OCI-LY1 (cell line): ENCODE measurements at regions not wholly inside any gene's neighbourhood (a gene's known extent, or its start where the extent isn't known, plus 50 kb on each side); places are given as distances from the start of the nearest gene placed in this dataset.

ENCODE experiments used
- EZH2 ChIP-seq: fragments of 200-600 bp; sonication (generic), shearing (Covaris generic); IDR thresholded peaks from 2 replicates; pipeline ENCODE4 v1.8.0; 2017; ENCODE audit warnings: borderline replicate concordance, mixed run types, mild to moderate bottlenecking, antibody characterized with exemption, low read length, moderate library complexity, mixed read lengths
- TF ChIP-seq, protein P1 (sequence below): fragments of 200-600 bp; sonication (generic), shearing (Covaris generic); IDR thresholded peaks from 2 replicates; pipeline ENCODE4 v1.5.1; 2017; ENCODE audit warnings: mild to moderate bottlenecking, antibody characterized with exemption, low read length, moderate library complexity, mixed read lengths

- TF ChIP-seq, protein P1, sequence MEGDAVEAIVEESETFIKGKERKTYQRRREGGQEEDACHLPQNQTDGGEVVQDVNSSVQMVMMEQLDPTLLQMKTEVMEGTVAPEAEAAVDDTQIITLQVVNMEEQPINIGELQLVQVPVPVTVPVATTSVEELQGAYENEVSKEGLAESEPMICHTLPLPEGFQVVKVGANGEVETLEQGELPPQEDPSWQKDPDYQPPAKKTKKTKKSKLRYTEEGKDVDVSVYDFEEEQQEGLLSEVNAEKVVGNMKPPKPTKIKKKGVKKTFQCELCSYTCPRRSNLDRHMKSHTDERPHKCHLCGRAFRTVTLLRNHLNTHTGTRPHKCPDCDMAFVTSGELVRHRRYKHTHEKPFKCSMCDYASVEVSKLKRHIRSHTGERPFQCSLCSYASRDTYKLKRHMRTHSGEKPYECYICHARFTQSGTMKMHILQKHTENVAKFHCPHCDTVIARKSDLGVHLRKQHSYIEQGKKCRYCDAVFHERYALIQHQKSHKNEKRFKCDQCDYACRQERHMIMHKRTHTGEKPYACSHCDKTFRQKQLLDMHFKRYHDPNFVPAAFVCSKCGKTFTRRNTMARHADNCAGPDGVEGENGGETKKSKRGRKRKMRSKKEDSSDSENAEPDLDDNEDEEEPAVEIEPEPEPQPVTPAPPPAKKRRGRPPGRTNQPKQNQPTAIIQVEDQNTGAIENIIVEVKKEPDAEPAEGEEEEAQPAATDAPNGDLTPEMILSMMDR, result no peak
- no peak for TF ChIP-seq EZH2
These were observed 83.5 kb upstream of the WAC start for GRCh38 chr10:28449382-28449781.
